ENCODE measurements at regions not wholly inside any gene's neighbourhood (a gene's known extent, or its start where the extent isn't known, plus 50 kb on each side); places are given as distances from the start of the nearest gene placed in this dataset.

- TF ChIP-seq, protein P1, sequence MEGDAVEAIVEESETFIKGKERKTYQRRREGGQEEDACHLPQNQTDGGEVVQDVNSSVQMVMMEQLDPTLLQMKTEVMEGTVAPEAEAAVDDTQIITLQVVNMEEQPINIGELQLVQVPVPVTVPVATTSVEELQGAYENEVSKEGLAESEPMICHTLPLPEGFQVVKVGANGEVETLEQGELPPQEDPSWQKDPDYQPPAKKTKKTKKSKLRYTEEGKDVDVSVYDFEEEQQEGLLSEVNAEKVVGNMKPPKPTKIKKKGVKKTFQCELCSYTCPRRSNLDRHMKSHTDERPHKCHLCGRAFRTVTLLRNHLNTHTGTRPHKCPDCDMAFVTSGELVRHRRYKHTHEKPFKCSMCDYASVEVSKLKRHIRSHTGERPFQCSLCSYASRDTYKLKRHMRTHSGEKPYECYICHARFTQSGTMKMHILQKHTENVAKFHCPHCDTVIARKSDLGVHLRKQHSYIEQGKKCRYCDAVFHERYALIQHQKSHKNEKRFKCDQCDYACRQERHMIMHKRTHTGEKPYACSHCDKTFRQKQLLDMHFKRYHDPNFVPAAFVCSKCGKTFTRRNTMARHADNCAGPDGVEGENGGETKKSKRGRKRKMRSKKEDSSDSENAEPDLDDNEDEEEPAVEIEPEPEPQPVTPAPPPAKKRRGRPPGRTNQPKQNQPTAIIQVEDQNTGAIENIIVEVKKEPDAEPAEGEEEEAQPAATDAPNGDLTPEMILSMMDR (IDR thresholded peaks at IDR 0.05; ENCODE audit: insufficient read depth, low read length, poor library complexity, severe bottlenecking) = no peak
- TF ChIP-seq EZH2phosphoT487 (conservative IDR thresholded peaks at IDR 0.05; ENCODE audit: low read length) = no peak
Measured at GRCh38 chr21:26227130-26227529, 56.6 kb upstream of the APP start.
